ENCODE measurements at regions not wholly inside any gene's neighbourhood (a gene's known extent, or its start where the extent isn't known, plus 50 kb on each side); places are given as distances from the start of the nearest gene placed in this dataset.

DNA sequence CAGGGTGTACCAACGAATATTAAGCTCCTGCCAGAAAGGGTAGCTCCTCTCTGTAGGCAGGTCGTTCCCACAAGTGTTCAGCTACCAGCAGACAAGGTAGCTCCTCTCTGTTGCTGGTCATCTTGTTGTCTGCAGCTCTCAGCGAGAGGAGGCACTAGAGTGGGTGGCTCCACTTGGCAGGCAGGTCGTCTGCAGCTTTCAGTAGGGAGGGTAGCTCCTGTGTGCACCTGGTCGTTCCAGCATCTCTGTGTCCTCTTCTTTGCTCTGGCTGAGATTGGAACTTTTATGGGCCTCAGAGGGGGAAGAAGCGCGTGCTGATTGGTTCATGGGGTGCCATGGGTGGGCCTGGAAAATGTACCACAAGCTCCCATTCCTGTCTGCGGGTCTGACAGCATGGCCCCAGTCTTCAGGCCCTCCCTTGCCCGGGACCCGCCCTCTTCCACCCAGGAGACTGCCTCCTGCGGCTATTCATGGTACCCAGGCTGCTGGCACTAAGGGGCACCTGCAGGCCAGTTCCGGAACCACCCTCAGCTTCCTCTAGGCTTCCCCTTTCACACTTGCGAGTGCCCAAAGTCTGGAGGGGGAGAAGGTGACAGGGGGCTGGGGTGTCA is 63.9 kb upstream of the CACNA2D1 start:
- TF ChIP-seq, protein P1, sequence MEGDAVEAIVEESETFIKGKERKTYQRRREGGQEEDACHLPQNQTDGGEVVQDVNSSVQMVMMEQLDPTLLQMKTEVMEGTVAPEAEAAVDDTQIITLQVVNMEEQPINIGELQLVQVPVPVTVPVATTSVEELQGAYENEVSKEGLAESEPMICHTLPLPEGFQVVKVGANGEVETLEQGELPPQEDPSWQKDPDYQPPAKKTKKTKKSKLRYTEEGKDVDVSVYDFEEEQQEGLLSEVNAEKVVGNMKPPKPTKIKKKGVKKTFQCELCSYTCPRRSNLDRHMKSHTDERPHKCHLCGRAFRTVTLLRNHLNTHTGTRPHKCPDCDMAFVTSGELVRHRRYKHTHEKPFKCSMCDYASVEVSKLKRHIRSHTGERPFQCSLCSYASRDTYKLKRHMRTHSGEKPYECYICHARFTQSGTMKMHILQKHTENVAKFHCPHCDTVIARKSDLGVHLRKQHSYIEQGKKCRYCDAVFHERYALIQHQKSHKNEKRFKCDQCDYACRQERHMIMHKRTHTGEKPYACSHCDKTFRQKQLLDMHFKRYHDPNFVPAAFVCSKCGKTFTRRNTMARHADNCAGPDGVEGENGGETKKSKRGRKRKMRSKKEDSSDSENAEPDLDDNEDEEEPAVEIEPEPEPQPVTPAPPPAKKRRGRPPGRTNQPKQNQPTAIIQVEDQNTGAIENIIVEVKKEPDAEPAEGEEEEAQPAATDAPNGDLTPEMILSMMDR (IDR thresholded peaks at IDR 0.05; ENCODE audit: poor library complexity, severe bottlenecking), result no peak
- TF ChIP-seq EZH2 (IDR thresholded peaks at IDR 0.05; ENCODE audit: borderline replicate concordance, insufficient read depth, low read length, poor library complexity, severe bottlenecking) (no peak), RAD21 (conservative IDR thresholded peaks at IDR 0.05) (no peak), POLR2AphosphoS5 (IDR thresholded peaks at IDR 0.05) (no peak), TAF1 (IDR thresholded peaks at IDR 0.05; ENCODE audit: low read depth) (no peak), EP300 (conservative IDR thresholded peaks at IDR 0.05; ENCODE audit: poor library complexity, severe bottlenecking) (no peak)
- TF ChIP-seq, protein P2, sequence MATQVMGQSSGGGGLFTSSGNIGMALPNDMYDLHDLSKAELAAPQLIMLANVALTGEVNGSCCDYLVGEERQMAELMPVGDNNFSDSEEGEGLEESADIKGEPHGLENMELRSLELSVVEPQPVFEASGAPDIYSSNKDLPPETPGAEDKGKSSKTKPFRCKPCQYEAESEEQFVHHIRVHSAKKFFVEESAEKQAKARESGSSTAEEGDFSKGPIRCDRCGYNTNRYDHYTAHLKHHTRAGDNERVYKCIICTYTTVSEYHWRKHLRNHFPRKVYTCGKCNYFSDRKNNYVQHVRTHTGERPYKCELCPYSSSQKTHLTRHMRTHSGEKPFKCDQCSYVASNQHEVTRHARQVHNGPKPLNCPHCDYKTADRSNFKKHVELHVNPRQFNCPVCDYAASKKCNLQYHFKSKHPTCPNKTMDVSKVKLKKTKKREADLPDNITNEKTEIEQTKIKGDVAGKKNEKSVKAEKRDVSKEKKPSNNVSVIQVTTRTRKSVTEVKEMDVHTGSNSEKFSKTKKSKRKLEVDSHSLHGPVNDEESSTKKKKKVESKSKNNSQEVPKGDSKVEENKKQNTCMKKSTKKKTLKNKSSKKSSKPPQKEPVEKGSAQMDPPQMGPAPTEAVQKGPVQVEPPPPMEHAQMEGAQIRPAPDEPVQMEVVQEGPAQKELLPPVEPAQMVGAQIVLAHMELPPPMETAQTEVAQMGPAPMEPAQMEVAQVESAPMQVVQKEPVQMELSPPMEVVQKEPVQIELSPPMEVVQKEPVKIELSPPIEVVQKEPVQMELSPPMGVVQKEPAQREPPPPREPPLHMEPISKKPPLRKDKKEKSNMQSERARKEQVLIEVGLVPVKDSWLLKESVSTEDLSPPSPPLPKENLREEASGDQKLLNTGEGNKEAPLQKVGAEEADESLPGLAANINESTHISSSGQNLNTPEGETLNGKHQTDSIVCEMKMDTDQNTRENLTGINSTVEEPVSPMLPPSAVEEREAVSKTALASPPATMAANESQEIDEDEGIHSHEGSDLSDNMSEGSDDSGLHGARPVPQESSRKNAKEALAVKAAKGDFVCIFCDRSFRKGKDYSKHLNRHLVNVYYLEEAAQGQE (IDR thresholded peaks at IDR 0.05; ENCODE audit: borderline replicate concordance), result no peak

Data from neural cell (in vitro differentiated cells).